ENCODE measurements at regions not wholly inside any gene's neighbourhood (a gene's known extent, or its start where the extent isn't known, plus 50 kb on each side); places are given as distances from the start of the nearest gene placed in this dataset.

GRCh38 chr1:18535391-18536210 lies 54.9 kb downstream of the KLHDC7A start:
- no peak for DNase-seq
- H3K4me1 Mint-ChIP-seq, result no peaks in the 10 kb centered on the region
- no peak overlapping the region for H3K4me3 Mint-ChIP-seq
- H3K9me3 Mint-ChIP-seq, result no peaks in the 10 kb centered on the region
- H3K27me3 Mint-ChIP-seq, result peaks cover 20% of the 10 kb centered on the region
- CTCF ChIA-PET, result no interaction called here
- H3K27ac Mint-ChIP-seq, result no peak overlapping the region
- H3K36me3 Mint-ChIP-seq, result no peaks in the 10 kb centered on the region

- DNase-seq, result no peak
- H3K4me3 Mint-ChIP-seq, result no peak overlapping the region
- no peaks in the 10 kb centered on the region for H3K9me3 Mint-ChIP-seq
- no peaks in the 10 kb centered on the region for H3K36me3 Mint-ChIP-seq
- no peaks in the 10 kb centered on the region for H3K4me1 Mint-ChIP-seq
- peaks cover 18% of the 10 kb centered on the region for H3K27me3 Mint-ChIP-seq
- H3K27ac Mint-ChIP-seq, result no peak overlapping the region
- CTCF ChIA-PET, result no interaction called here
Observed at GRCh38 chr1:18536356-18536755, 55.6 kb downstream of the KLHDC7A start.

GRCh38 chr1:18536915-18537314 lies 56.2 kb downstream of the KLHDC7A start:
- H3K27ac Mint-ChIP-seq, result no peak overlapping the region
- no peak for DNase-seq
- peaks cover 18% of the 10 kb centered on the region for H3K27me3 Mint-ChIP-seq
- CTCF ChIA-PET, result no interaction called here
- no peaks in the 10 kb centered on the region for H3K9me3 Mint-ChIP-seq
- H3K4me3 Mint-ChIP-seq, result no peak overlapping the region
- no peaks in the 10 kb centered on the region for H3K4me1 Mint-ChIP-seq
- H3K36me3 Mint-ChIP-seq, result no peaks in the 10 kb centered on the region

- Mint-ChIP-seq H3K36me3 (no peaks in the 10 kb centered on the region), H3K27me3 (peaks cover 20% of the 10 kb centered on the region), H3K27ac (no peak overlapping the region), H3K4me3 (no peak overlapping the region), H3K4me1 (no peaks in the 10 kb centered on the region), H3K9me3 (no peaks in the 10 kb centered on the region)
- CTCF ChIA-PET, result no interaction called here
- DNase-seq, result no peak
Observed at GRCh38 chr1:18537386-18538306, 56.9 kb downstream of the KLHDC7A start.

GRCh38 chr1:18539171-18539570 lies 58.4 kb downstream of the KLHDC7A start:
- no peak for DNase-seq
- Mint-ChIP-seq H3K27me3 (peaks cover 26% of the 10 kb centered on the region), H3K36me3 (no peaks in the 10 kb centered on the region), H3K4me1 (no peaks in the 10 kb centered on the region), H3K9me3 (no peaks in the 10 kb centered on the region), H3K4me3 (no peak overlapping the region), H3K27ac (no peak overlapping the region)
- CTCF ChIA-PET, result no interaction called here

- Mint-ChIP-seq H3K9me3 (no peaks in the 10 kb centered on the region), H3K27ac (no peak overlapping the region), H3K27me3 (peaks cover 32% of the 10 kb centered on the region), H3K4me1 (no peaks in the 10 kb centered on the region), H3K36me3 (no peaks in the 10 kb centered on the region), H3K4me3 (no peak overlapping the region)
- DNase-seq, result no peak
- CTCF ChIA-PET, result no interaction called here
Observed at GRCh38 chr1:18540136-18540765, 59.5 kb downstream of the KLHDC7A start.

- Mint-ChIP-seq H3K27ac (no peak overlapping the region), H3K4me3 (no peak overlapping the region), H3K9me3 (no peaks in the 10 kb centered on the region), H3K36me3 (no peaks in the 10 kb centered on the region), H3K4me1 (no peaks in the 10 kb centered on the region), H3K27me3 (peaks cover 41% of the 10 kb centered on the region)
- CTCF ChIA-PET, result no interaction called here
- DNase-seq, result no peak
Observed at GRCh38 chr1:18541046-18541795, 60.5 kb downstream of the KLHDC7A start.

GRCh38 chr1:18542351-18542750 lies 61.6 kb downstream of the KLHDC7A start:
- H3K9me3 Mint-ChIP-seq, result no peaks in the 10 kb centered on the region
- peaks cover 46% of the 10 kb centered on the region for H3K27me3 Mint-ChIP-seq
- no peaks in the 10 kb centered on the region for H3K36me3 Mint-ChIP-seq
- DNase-seq, result no peak
- no peaks in the 10 kb centered on the region for H3K4me1 Mint-ChIP-seq
- CTCF ChIA-PET, result no interaction called here
- H3K4me3 Mint-ChIP-seq, result no peak overlapping the region
- no peak overlapping the region for H3K27ac Mint-ChIP-seq

- Mint-ChIP-seq H3K4me3 (no peak overlapping the region), H3K4me1 (no peaks in the 10 kb centered on the region), H3K9me3 (no peaks in the 10 kb centered on the region), H3K36me3 (no peaks in the 10 kb centered on the region), H3K27me3 (peaks cover 52% of the 10 kb centered on the region), H3K27ac (no peak overlapping the region)
- CTCF ChIA-PET, result no interaction called here
- no peak for DNase-seq
Observed at GRCh38 chr1:18546026-18546425, 65.3 kb downstream of the KLHDC7A start.

GRCh38 chr1:18547460-18547859 lies 66.7 kb downstream of the KLHDC7A start:
- Mint-ChIP-seq H3K36me3 (no peaks in the 10 kb centered on the region), H3K27me3 (peaks cover 50% of the 10 kb centered on the region), H3K4me1 (no peaks in the 10 kb centered on the region), H3K9me3 (no peaks in the 10 kb centered on the region), H3K27ac (no peak overlapping the region), H3K4me3 (no peak overlapping the region)
- no peak for DNase-seq
- CTCF ChIA-PET, result no interaction called here

GRCh38 chr1:18548643-18549042 lies 67.9 kb downstream of the KLHDC7A start:
- CTCF ChIA-PET, result no interaction called here
- Mint-ChIP-seq H3K27ac (no peak overlapping the region), H3K36me3 (no peaks in the 10 kb centered on the region), H3K4me1 (no peaks in the 10 kb centered on the region), H3K9me3 (no peaks in the 10 kb centered on the region), H3K27me3 (peaks cover 51% of the 10 kb centered on the region), H3K4me3 (no peak overlapping the region)
- DNase-seq, result no peak

GRCh38 chr1:18549106-18549505 lies 68.4 kb downstream of the KLHDC7A start:
- Mint-ChIP-seq H3K4me1 (no peaks in the 10 kb centered on the region), H3K4me3 (no peak overlapping the region), H3K36me3 (no peaks in the 10 kb centered on the region), H3K27ac (no peak overlapping the region), H3K9me3 (no peaks in the 10 kb centered on the region), H3K27me3 (peaks cover 52% of the 10 kb centered on the region)
- CTCF ChIA-PET, result no interaction called here
- no peak for DNase-seq

GRCh38 chr1:18549906-18550305 lies 69.2 kb downstream of the KLHDC7A start:
- peaks cover 49% of the 10 kb centered on the region for H3K27me3 Mint-ChIP-seq

GRCh38 chr1:18552631-18553030 lies 71.9 kb downstream of the KLHDC7A start:
- Mint-ChIP-seq H3K4me3 (no peak overlapping the region), H3K9me3 (no peaks in the 10 kb centered on the region), H3K27ac (no peak overlapping the region), H3K27me3 (peaks cover 43% of the 10 kb centered on the region), H3K36me3 (no peaks in the 10 kb centered on the region), H3K4me1 (peaks cover 1% of the 10 kb centered on the region)
- DNase-seq, result no peak
- CTCF ChIA-PET, result interaction anchor here (1.3 to 4.4 kb wide), 2 partner anchors 23 to 29 kb away, joined by 4 to 21 read pairs; no protein-coding TSS in a partner anchor

More at GRCh38 chr1:18549906-18550305, 69.2 kb downstream of the KLHDC7A start:
- Mint-ChIP-seq H3K4me3 (no peak overlapping the region), H3K36me3 (no peaks in the 10 kb centered on the region), H3K27ac (no peak overlapping the region), H3K9me3 (no peaks in the 10 kb centered on the region), H3K4me1 (no peaks in the 10 kb centered on the region)
- DNase-seq, result no peak
- CTCF ChIA-PET, result no interaction called here
